ENCODE measurements at regions not wholly inside any gene's neighbourhood (a gene's known extent, or its start where the extent isn't known, plus 50 kb on each side); places are given as distances from the start of the nearest gene placed in this dataset.
A peak's percentile ranks its signal among the peaks of the same experiment; 100 is the strongest.

GRCh38 chr9:75230469-75230868 lies 142.2 kb downstream of the OSTF1 start (continued):
- TF ChIP-seq ZFP91 (CRISPR knock-in tag; IDR thresholded peaks at IDR 0.05; ENCODE audit: borderline replicate concordance) (no peak), MED1 (CRISPR knock-in tag; IDR thresholded peaks at IDR 0.05) (no peak), DMAP1 (CRISPR knock-in tag; IDR thresholded peaks at IDR 0.05) (no peak), NCOA2 (CRISPR knock-in tag; IDR thresholded peaks at IDR 0.05) (no peak), ZNF883 (CRISPR knock-in tag; IDR thresholded peaks at IDR 0.05; ENCODE audit: not compliant biosample characterization) (no peak), CSRNP2 (CRISPR knock-in tag; conservative IDR thresholded peaks at IDR 0.05; ENCODE audit: low read depth) (no peak), SKI (IDR thresholded peaks at IDR 0.05; ENCODE audit: partially characterized antibody) (peak; percentile 41), THAP8 (CRISPR knock-in tag; IDR thresholded peaks at IDR 0.05; ENCODE audit: borderline replicate concordance) (no peak), U2AF1 (optimal IDR thresholded peaks at IDR 0.05; ENCODE audit: low read depth, low read length) (no peak), ZNF280B (CRISPR knock-in tag; IDR thresholded peaks at IDR 0.05; ENCODE audit: borderline replicate concordance) (no peak), RORA (CRISPR knock-in tag; IDR thresholded peaks at IDR 0.05) (no peak), ZNF567 (CRISPR knock-in tag; IDR thresholded peaks at IDR 0.05; ENCODE audit: borderline replicate concordance) (no peak), SMARCC2 (IDR thresholded peaks at IDR 0.05) (no peak), AFF4 (CRISPR knock-in tag; IDR thresholded peaks at IDR 0.05) (no peak), ZNF234 (CRISPR knock-in tag; conservative IDR thresholded peaks at IDR 0.05) (no peak), HMG20A (CRISPR knock-in tag; IDR thresholded peaks at IDR 0.05; ENCODE audit: borderline replicate concordance) (no peak; the same call in 1 of the 2 replicates), ZNF275 (CRISPR knock-in tag; IDR thresholded peaks at IDR 0.05; ENCODE audit: borderline replicate concordance) (no peak)
